Bronchial epithelial cell (primary cell): ENCODE measurements at regions not wholly inside any gene's neighbourhood (a gene's known extent, or its start where the extent isn't known, plus 50 kb on each side); places are given as distances from the start of the nearest gene placed in this dataset.

ENCODE experiments used
- DNase-seq: peaks from one replicate; pipeline ENCODE4 v3.0.0-alpha.2; 2010; ENCODE audit warnings: low read depth
- FAIRE-seq: peaks from 2 replicates; lab custom pipeline; 2011; peaks lifted over from hg19 to GRCh38; lab: Jason Lieb, UNC
- H3K27me3 ChIP-seq: 2 replicates; pipeline ENCODE4 v1.5.1; 2011; ENCODE audit warnings: low read length; ENCODE audit not compliant: control insufficient read depth, insufficient read depth
- H3K36me3 ChIP-seq: 2 replicates; pipeline ENCODE4 v1.5.1; 2011; ENCODE audit warnings: low read length; ENCODE audit not compliant: control insufficient read depth, insufficient read depth
- H3K4me3 ChIP-seq: 2 replicates; pipeline ENCODE4 v1.5.1; 2011; ENCODE audit warnings: mild to moderate bottlenecking, low read depth, low read length, control low read depth
- TF ChIP-seq, protein P1 (sequence below): IDR thresholded peaks from 2 replicates; pipeline ENCODE4 v1.5.1; 2011; ENCODE audit warnings: mild to moderate bottlenecking, moderate library complexity, low read length, control low read depth, inconsistent platforms; ENCODE audit not compliant: insufficient read depth, severe bottlenecking

DNA sequence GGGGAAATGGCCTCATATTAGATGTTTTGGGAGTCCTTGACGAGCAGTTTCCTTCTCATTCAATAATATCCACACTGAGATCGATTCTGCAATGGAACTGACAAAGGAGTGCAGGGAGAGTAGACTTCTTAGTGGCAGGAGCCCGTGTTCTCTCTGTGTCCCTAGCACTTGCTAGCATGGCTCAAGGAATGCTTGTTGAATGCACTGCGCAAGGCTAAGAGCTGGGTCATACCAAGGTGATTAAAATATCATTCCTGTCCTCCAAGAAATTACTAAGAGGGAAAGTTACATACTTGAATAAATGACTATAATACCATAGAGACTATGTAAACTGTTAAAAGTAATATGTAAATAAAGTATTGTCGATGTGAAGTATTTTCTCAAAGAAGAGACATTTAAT is 630.1 kb downstream of the IRX1 start:
- FAIRE-seq: no peak
- TF ChIP-seq, protein P1, sequence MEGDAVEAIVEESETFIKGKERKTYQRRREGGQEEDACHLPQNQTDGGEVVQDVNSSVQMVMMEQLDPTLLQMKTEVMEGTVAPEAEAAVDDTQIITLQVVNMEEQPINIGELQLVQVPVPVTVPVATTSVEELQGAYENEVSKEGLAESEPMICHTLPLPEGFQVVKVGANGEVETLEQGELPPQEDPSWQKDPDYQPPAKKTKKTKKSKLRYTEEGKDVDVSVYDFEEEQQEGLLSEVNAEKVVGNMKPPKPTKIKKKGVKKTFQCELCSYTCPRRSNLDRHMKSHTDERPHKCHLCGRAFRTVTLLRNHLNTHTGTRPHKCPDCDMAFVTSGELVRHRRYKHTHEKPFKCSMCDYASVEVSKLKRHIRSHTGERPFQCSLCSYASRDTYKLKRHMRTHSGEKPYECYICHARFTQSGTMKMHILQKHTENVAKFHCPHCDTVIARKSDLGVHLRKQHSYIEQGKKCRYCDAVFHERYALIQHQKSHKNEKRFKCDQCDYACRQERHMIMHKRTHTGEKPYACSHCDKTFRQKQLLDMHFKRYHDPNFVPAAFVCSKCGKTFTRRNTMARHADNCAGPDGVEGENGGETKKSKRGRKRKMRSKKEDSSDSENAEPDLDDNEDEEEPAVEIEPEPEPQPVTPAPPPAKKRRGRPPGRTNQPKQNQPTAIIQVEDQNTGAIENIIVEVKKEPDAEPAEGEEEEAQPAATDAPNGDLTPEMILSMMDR: no peak
- H3K4me3 ChIP-seq: no peak overlapping the region
- no peaks in the 10 kb centered on the region for H3K27me3 ChIP-seq
- no peaks in the 10 kb centered on the region for H3K36me3 ChIP-seq
- no peak for DNase-seq

DNA sequence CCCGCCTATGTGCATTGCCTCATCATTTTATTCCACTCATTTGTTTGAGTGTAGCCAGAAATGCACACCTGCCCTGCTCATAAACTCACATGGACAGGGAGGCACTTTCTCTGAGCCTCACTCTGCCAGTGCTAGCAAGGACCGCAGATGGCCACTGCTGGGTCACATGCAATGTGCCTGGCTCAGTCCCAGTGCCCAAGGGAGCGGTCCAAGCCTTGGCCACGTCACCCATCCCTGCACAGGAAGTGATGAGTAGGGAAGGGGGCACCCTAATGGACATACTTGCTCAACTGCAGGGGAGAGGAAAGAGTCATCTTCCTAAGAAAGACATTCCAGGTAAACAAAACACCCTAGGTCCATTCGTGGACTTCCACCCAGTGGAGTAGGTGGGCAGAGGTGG is 630.9 kb downstream of the IRX1 start:
- DNase-seq: no peak
- H3K4me3 ChIP-seq: no peak overlapping the region
- no peaks in the 10 kb centered on the region for H3K27me3 ChIP-seq
- no peak for FAIRE-seq
- TF ChIP-seq, protein P1: no peak
- H3K36me3 ChIP-seq: no peaks in the 10 kb centered on the region

DNA sequence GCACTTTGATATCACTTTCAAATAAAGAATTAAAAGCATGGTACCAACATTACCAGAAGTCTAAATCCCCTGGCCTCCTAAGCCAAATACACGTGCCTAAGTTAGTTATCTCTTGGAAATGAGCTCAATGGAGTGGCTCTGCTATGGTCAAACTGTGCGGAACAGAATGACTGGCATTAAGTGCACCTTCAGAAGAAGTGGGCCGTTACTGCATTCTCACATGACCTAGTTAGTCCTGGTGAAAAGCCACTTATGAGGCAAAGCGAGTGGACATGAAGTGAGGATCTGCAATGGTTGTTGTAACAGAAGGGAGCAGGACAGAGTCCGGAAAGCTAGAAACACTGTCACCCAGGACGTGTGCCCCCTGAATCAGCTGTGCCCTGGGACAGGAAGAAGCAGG is 633.1 kb downstream of the IRX1 start:
- no peaks in the 10 kb centered on the region for H3K27me3 ChIP-seq
- DNase-seq (no peak), FAIRE-seq (no peak)
- TF ChIP-seq, protein P1: no peak
- H3K36me3 ChIP-seq: no peaks in the 10 kb centered on the region
- no peak overlapping the region for H3K4me3 ChIP-seq

DNA sequence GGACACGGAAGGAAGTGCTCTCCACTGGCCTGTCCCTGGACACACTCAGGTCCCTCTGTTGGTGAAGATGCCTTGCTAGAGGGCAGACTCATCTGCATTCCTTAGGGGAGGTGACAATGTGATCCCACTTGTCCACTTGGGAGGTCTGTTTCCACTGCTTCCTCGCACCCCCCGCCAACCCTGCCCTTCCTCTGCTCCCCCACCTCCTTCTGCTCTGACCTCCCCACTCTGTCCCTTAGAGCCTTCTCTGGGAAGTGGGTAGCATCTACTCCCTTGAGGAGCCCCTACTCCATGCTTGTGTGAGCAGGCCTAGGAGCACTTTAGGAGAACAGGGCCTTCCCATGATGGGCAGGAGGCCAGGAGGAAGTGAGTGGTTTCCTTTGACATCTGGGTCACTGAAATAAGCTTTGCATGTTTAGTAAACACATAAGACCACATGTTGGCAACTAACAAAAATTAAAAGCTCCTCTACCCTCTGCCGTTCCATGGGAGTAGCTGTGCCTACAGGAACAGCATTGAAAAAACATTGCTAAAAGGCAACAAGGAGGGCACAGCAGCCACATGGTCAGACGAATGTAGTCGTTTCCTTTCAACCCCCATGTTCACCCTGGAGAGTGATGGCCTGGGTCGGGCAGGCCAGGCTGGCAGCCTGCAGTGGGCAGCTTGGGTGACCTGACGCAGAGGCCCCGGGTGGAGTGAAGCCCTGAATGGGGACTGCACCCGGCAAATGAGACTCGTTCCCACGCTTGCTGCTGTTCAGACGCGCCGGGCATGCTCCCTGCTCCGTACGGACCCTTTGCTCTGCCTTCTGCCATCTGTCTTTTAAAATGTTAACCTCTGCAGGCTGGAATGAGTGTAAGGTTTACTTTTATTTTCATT is 634.0 kb downstream of the IRX1 start:
- DNase-seq (no peak), FAIRE-seq (no peak)
- TF ChIP-seq, protein P1: no peak
- Histone ChIP-seq H3K36me3 (no peaks in the 10 kb centered on the region), H3K4me3 (no peak overlapping the region), H3K27me3 (no peaks in the 10 kb centered on the region)

DNA sequence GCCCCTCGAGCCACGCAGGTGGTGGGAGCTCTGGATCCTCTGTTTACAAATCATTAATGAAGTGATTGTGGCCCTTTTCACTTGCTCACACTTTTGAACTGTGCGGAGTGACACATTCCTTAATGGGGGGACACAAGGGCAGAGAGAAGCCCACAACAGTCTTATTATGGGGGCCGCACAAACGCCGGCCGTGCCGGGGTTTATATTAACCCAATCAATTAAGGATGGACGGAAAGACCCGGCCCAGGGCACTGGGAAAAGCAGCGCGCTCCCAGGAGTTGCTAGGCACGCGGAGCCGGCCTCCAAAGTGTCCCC is 634.8 kb downstream of the IRX1 start:
- TF ChIP-seq, protein P1: no peak
- no peaks in the 10 kb centered on the region for H3K27me3 ChIP-seq
- H3K36me3 ChIP-seq: no peaks in the 10 kb centered on the region
- FAIRE-seq (no peak), DNase-seq (no peak)
- H3K4me3 ChIP-seq: no peak overlapping the region
